ENCODE measurements at regions not wholly inside any gene's neighbourhood (a gene's known extent, or its start where the extent isn't known, plus 50 kb on each side); places are given as distances from the start of the nearest gene placed in this dataset.

DNA sequence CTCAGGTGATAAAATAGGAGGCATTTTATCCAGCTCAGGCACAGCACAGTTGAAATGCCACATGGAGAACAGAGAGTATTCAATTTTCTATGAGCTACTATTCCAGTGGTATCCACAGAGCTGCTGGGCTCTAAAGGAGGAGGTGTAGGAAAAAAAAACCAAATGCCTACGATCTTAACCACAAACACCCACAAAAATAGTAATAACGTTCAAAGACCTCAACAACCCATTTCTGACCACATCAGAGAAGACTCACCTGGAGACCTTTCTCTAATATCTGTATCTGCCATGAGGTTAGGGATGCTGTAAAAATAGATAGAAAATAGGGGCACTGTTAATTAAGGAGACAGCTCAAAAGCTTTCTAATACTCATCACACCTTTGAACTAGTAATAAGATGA, 294.6 kb upstream of the PARD3B start:
- 32 to 62% methylated on average over 2 of the region's 2 CpGs for WGBS, 2 donors
- no peak overlapping the region for H3K4me3 ChIP-seq (ENCODE audit: low read depth, poor library complexity, severe bottlenecking)
- intact Hi-C loops (cut with DNase I; ENCODE audit: low total_unique reads) = no loop called here
- no peak for DNase-seq (ENCODE audit: low spot score in 2 of 2)
- TF ChIP-seq, protein P1, sequence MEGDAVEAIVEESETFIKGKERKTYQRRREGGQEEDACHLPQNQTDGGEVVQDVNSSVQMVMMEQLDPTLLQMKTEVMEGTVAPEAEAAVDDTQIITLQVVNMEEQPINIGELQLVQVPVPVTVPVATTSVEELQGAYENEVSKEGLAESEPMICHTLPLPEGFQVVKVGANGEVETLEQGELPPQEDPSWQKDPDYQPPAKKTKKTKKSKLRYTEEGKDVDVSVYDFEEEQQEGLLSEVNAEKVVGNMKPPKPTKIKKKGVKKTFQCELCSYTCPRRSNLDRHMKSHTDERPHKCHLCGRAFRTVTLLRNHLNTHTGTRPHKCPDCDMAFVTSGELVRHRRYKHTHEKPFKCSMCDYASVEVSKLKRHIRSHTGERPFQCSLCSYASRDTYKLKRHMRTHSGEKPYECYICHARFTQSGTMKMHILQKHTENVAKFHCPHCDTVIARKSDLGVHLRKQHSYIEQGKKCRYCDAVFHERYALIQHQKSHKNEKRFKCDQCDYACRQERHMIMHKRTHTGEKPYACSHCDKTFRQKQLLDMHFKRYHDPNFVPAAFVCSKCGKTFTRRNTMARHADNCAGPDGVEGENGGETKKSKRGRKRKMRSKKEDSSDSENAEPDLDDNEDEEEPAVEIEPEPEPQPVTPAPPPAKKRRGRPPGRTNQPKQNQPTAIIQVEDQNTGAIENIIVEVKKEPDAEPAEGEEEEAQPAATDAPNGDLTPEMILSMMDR (IDR thresholded peaks at IDR 0.05) = no peak
- no peak for TF ChIP-seq POLR2A (IDR thresholded peaks at IDR 0.05)

DNA sequence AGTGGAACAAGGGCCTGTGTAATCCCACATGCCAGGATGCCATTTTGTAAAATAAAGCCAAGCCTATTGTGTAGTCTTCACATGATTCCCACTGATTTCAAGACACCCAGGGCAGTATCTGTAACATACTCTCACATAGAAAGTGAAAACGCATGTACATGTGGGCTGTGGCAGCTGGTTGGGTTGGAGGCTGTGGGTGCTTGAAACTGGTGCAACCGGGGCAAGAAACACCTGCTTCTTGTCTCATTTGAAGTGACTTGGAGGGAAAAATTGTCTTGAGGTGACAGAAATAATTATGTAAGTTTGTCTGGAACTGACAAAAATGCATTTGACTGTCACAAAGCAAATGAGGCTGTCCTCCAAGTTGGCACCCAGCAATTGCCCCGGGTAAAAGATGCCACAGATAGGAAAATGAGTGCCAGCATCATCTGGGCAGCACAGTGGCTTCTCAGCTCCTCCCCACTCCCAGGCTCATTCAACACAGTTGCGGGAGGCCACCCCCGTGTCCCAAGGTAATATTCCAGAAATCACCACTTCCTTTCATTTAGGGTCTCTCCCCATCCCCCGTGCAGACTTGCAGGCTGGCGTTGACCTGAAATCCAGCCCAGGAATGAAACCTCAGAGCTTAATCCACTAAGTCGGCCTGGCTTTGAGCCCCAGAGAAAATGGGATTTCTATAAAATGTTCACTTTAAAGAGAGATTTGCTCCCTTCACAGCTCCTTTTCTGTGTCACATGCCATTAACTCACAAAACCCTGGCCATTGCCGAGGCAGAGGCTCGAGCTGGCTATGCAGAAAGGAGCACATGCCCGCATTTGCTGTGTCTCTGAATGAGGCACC, 293.9 kb upstream of the PARD3B start:
- no peak for DNase-seq (ENCODE audit: low spot score in 2 of 2)
- intact Hi-C loops (cut with DNase I; ENCODE audit: low total_unique reads) = no loop called here
- 67 to 79% methylated on average over 11 of the region's 11 CpGs for WGBS, 2 donors
- no peak overlapping the region for H3K4me3 ChIP-seq (ENCODE audit: low read depth, poor library complexity, severe bottlenecking)
- TF ChIP-seq, protein P1 (IDR thresholded peaks at IDR 0.05) = no peak
- no peak for TF ChIP-seq POLR2A (IDR thresholded peaks at IDR 0.05)

DNA sequence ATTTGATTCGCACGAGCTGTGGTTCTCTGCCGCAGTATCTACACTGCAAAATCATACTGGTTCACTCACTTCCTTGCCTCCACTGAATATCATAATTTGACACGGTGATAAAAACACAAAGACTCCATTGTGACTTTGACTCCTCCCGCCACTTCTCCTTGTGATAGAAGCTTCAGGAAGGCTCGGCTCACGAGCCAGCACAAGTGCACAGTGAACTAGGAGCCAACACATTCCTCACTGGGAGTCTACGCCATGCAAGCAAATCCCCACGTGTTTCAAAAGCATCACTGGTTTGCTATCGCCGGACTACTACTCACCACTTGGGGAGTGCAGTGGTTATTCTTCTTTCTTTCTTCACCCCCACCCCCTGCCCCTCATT, 293.3 kb upstream of the PARD3B start:
- H3K4me3 ChIP-seq (ENCODE audit: low read depth, poor library complexity, severe bottlenecking) = no peak overlapping the region
- WGBS, 2 donors = 41 to 75% methylated on average over 11 of the region's 11 CpGs
- TF ChIP-seq POLR2A (IDR thresholded peaks at IDR 0.05) = no peak
- TF ChIP-seq, protein P1 (IDR thresholded peaks at IDR 0.05) = no peak
- intact Hi-C loops (cut with DNase I; ENCODE audit: low total_unique reads) = no loop called here
- no peak for DNase-seq (ENCODE audit: low spot score in 2 of 2)

DNA sequence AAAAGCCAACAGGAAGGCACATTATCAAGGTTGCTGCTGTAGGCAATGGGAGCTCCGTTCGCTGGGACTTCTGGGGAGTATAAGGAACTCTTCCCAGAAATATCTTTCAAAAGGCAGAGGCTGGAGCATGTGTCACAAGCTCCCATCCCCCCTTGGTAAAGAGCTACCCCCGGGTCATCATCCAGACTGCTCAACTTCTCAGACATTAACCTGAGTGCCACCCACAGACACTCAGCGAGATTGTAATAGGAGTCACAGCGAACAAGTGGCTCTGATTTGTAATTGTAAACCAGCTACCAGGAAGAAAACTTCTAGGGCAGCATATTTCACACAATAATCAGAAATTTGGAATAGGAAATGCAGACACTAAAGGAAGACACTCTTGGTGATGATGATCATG, 290.2 kb upstream of the PARD3B start:
- DNase-seq (ENCODE audit: low spot score in 2 of 2) = no peak
- 77 to 92% methylated on average over 5 of the region's 5 CpGs for WGBS, 2 donors
- H3K4me3 ChIP-seq (ENCODE audit: low read depth, poor library complexity, severe bottlenecking) = no peak overlapping the region
- TF ChIP-seq, protein P1 (IDR thresholded peaks at IDR 0.05) = no peak
- TF ChIP-seq POLR2A (IDR thresholded peaks at IDR 0.05) = no peak
- intact Hi-C loops (cut with DNase I; ENCODE audit: low total_unique reads) = no loop called here

DNA sequence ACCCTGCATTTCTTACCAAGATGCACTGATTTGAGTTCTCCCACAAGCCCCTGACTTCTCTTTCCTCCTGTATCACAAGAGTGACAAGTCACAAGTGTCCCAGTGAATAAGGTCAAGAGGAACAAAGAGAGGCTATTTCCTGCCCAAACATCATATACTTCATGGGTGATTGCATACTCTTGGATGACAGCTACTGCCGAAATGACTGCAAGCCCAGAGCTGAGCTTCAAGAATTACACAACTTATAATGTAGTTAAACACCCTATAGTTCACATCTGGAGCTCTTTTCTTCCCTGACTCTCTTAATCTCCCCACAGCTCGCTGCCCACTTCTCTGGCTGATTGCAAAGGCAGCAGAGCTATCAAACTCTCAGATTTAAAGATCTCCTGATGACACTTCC, 289.7 kb upstream of the PARD3B start:
- intact Hi-C loops (cut with DNase I; ENCODE audit: low total_unique reads) = no loop called here
- no peak for TF ChIP-seq POLR2A (IDR thresholded peaks at IDR 0.05)
- TF ChIP-seq, protein P1 (IDR thresholded peaks at IDR 0.05) = no peak
- no peak overlapping the region for H3K4me3 ChIP-seq (ENCODE audit: low read depth, poor library complexity, severe bottlenecking)
- no peak for DNase-seq (ENCODE audit: low spot score in 2 of 2)
- WGBS, 2 donors = 67 to 85% methylated on average over 2 of the region's 2 CpGs

DNA sequence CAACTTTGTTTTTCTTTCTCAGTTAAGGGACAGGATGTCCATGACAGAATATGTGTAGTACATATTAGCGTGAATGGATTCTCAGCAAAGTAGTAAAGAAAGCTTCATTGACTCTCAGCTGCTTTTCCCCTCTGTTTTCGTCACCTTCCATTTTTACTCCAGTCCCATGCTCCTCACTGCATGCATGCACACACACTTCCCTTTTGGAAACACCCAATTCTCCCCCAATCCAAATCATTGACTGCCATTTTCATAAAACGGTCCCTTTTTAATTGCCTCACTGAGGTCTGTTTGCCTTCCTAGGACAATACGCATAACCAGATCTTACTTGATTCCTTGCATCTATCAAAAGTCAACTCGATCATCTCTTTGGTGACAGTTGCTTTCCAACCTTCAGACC, 287.5 kb upstream of the PARD3B start:
- no peak for DNase-seq (ENCODE audit: low spot score in 2 of 2)
- TF ChIP-seq POLR2A (IDR thresholded peaks at IDR 0.05) = no peak
- TF ChIP-seq, protein P1 (IDR thresholded peaks at IDR 0.05) = no peak
- WGBS, 2 donors = 95 to 96% methylated on average over 5 of the region's 5 CpGs
- H3K4me3 ChIP-seq (ENCODE audit: low read depth, poor library complexity, severe bottlenecking) = no peak overlapping the region
- intact Hi-C loops (cut with DNase I; ENCODE audit: low total_unique reads) = no loop called here

All from lower leg skin (tissue), 4 donors.